ENCODE measurements at regions not wholly inside any gene's neighbourhood (a gene's known extent, or its start where the extent isn't known, plus 50 kb on each side); places are given as distances from the start of the nearest gene placed in this dataset.

DNA sequence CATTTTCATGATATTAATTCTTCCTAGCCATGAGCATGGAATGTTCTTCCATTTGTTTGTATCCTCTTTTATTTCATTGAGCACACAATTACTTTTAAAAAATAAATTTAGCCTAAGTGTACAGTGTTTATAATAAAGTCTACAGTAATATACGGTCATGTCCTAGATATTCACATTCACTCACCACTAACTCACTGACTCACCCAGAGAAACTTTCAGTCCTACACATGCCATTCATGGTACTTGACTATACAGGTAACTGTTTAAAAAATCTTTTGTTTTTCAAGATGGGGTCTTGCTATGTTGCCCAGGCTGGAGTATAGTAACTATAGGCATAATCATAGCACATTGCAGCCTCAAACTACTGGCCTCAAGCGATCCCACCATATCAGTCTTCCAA, 348.1 kb downstream of the RAPGEF2 start:
- DNase-seq (ENCODE audit: low spot score) = no peak
- Histone ChIP-seq H3K36me3 (no peaks in the 10 kb centered on the region), H3K4me3 (no peak overlapping the region), H3K4me1 (ENCODE audit: control insufficient read depth in 1 of 2, low read depth in 2 of 2) (peaks cover 0 to 4% of the 10 kb centered on the region in 2 donors), H3K27me3 (replicated peaks; ENCODE audit: insufficient read depth) (no peaks in the 10 kb centered on the region), H3K27ac (no peak overlapping the region), H3K9me3 (no peaks in the 10 kb centered on the region)
- no peak for TF ChIP-seq CTCF (IDR thresholded peaks at IDR 0.05)
- ATAC-seq (ENCODE audit: insufficient number of reproducible peaks, low FRiP score, low read depth) = no peak

GRCh38 chr4:159455675-159456237, 352.9 kb downstream of the RAPGEF2 start:
- H3K27ac ChIP-seq = no peak overlapping the region

DNA sequence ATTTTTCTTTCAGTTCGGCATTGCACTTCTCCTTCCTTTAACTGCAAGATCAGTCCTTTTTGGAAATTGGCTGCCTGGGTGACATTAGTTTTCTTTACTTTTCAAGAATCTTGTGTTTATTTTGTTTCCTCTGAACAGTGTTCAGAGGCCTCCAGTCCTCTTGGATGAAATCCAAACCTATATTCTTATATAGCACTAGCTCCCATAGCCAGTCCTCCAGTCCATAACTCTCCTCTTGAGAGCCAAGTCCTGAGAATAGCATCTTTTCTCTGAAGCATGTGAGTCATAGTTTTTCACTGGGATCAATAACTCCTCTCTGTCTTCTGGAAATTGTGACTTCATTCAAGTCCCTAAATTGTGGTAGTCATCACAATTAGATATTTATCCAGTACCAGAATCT, 357.5 kb downstream of the RAPGEF2 start:
- DNase-seq (ENCODE audit: low spot score) (no peak), ATAC-seq (ENCODE audit: insufficient number of reproducible peaks, low FRiP score, low read depth) (no peak)
- H3K4me3 ChIP-seq = no peak overlapping the region
- H3K4me1 ChIP-seq (ENCODE audit: control insufficient read depth in 1 of 2, low read depth in 2 of 2) = no peaks in the 10 kb centered on the region
- TF ChIP-seq CTCF (IDR thresholded peaks at IDR 0.05) = no peak
- H3K27me3 ChIP-seq (replicated peaks; ENCODE audit: insufficient read depth) = no peaks in the 10 kb centered on the region
- H3K36me3 ChIP-seq = no peaks in the 10 kb centered on the region
- H3K27ac ChIP-seq = no peak overlapping the region
- H3K9me3 ChIP-seq = peaks cover 3% of the 10 kb centered on the region

More at GRCh38 chr4:159455675-159456237, 352.9 kb downstream of the RAPGEF2 start:
- Histone ChIP-seq H3K4me1 (ENCODE audit: control insufficient read depth in 1 of 2, low read depth in 2 of 2) (no peaks in the 10 kb centered on the region), H3K27me3 (replicated peaks; ENCODE audit: insufficient read depth) (no peaks in the 10 kb centered on the region), H3K4me3 (no peak overlapping the region), H3K36me3 (no peaks in the 10 kb centered on the region), H3K9me3 (no peaks in the 10 kb centered on the region)
- peak; percentile 48 for TF ChIP-seq CTCF (IDR thresholded peaks at IDR 0.05)
- DNase-seq (ENCODE audit: low spot score) (no peak), ATAC-seq (ENCODE audit: insufficient number of reproducible peaks, low FRiP score, low read depth) (no peak)

- TF ChIP-seq CTCF (IDR thresholded peaks at IDR 0.05) = no peak
- Histone ChIP-seq H3K27me3 (replicated peaks; ENCODE audit: insufficient read depth) (no peaks in the 10 kb centered on the region), H3K27ac (no peak overlapping the region), H3K9me3 (peaks cover 3% of the 10 kb centered on the region), H3K4me3 (no peak overlapping the region), H3K36me3 (no peaks in the 10 kb centered on the region), H3K4me1 (ENCODE audit: control insufficient read depth in 1 of 2, low read depth in 2 of 2) (no peaks in the 10 kb centered on the region)
- ATAC-seq (ENCODE audit: insufficient number of reproducible peaks, low FRiP score, low read depth) (no peak), DNase-seq (ENCODE audit: low spot score) (no peak)
These were observed 360.4 kb downstream of the RAPGEF2 start for GRCh38 chr4:159463235-159463634.

GRCh38 chr4:159464302-159464701, 361.4 kb downstream of the RAPGEF2 start:
- DNase-seq (ENCODE audit: low spot score) (no peak), ATAC-seq (ENCODE audit: insufficient number of reproducible peaks, low FRiP score, low read depth) (no peak)
- Histone ChIP-seq H3K36me3 (no peaks in the 10 kb centered on the region), H3K27ac (no peak overlapping the region), H3K4me3 (no peak overlapping the region), H3K4me1 (ENCODE audit: control insufficient read depth in 1 of 2, low read depth in 2 of 2) (no peaks in the 10 kb centered on the region), H3K9me3 (peaks cover 3% of the 10 kb centered on the region), H3K27me3 (replicated peaks; ENCODE audit: insufficient read depth) (no peaks in the 10 kb centered on the region)
- TF ChIP-seq CTCF (IDR thresholded peaks at IDR 0.05) = no peak

All from thoracic aorta (tissue), 2 donors.